GM21786 (cell line): ENCODE measurements at regions not wholly inside any gene's neighbourhood (a gene's known extent, or its start where the extent isn't known, plus 50 kb on each side); places are given as distances from the start of the nearest gene placed in this dataset.
"Not testable (repeated sequence)": the region's sequence is repeated elsewhere in the genome, so short reads cannot be mapped to it uniquely, and the experiment has no call there.

Source experiments
- ATAC-seq: cut with Tn5 transposase; IDR thresholded peaks from one replicate; pipeline ENCODE4 v1.9.1; 2021; ENCODE audit not compliant: unreplicated experiment

GRCh38 chr1:14371771-14372497 is 226.6 kb upstream of the KAZN start:
- ATAC-seq = no peak

GRCh38 chr1:14372526-14372925 is 226.0 kb upstream of the KAZN start:
- ATAC-seq = no peak

GRCh38 chr1:14373081-14373758 is 225.3 kb upstream of the KAZN start:
- no peak for ATAC-seq

GRCh38 chr1:14375226-14375625 is 223.3 kb upstream of the KAZN start:
- no peak for ATAC-seq

GRCh38 chr1:14377386-14377785 is 221.1 kb upstream of the KAZN start:
- ATAC-seq = no peak

GRCh38 chr1:14380408-14380807 is 218.1 kb upstream of the KAZN start:
- no peak for ATAC-seq

- ATAC-seq = no peak
Observed at GRCh38 chr1:14390816-14391215, 207.7 kb upstream of the KAZN start.

GRCh38 chr1:14392161-14392858 is 206.2 kb upstream of the KAZN start:
- no peak for ATAC-seq

- no peak for ATAC-seq
Observed at GRCh38 chr1:14392859-14393365, 205.6 kb upstream of the KAZN start.

- ATAC-seq = no peak
Observed at GRCh38 chr1:14396100-14396499, 202.4 kb upstream of the KAZN start.

GRCh38 chr1:14403961-14404645 is 194.4 kb upstream of the KAZN start:
- ATAC-seq = no peak

GRCh38 chr1:14404862-14405301 is 193.6 kb upstream of the KAZN start:
- ATAC-seq = no peak

GRCh38 chr1:14412235-14412634 is 186.2 kb upstream of the KAZN start:
- no peak for ATAC-seq

- ATAC-seq = no peak
Observed at GRCh38 chr1:14413819-14414490, 184.5 kb upstream of the KAZN start.

GRCh38 chr1:14415396-14415795 is 183.1 kb upstream of the KAZN start:
- no peak for ATAC-seq

- ATAC-seq = not testable (repeated sequence)
Observed at GRCh38 chr1:14419778-14420218, 178.7 kb upstream of the KAZN start.

GRCh38 chr1:14420686-14421085 is 177.8 kb upstream of the KAZN start:
- ATAC-seq = no peak

- ATAC-seq = no peak
Observed at GRCh38 chr1:14421295-14421976, 177.0 kb upstream of the KAZN start.

- ATAC-seq = no peak
Observed at GRCh38 chr1:14421977-14422609, 176.4 kb upstream of the KAZN start.
